Testis (tissue), 2 donors: ENCODE measurements at regions not wholly inside any gene's neighbourhood (a gene's known extent, or its start where the extent isn't known, plus 50 kb on each side); places are given as distances from the start of the nearest gene placed in this dataset.

Source experiments
- CTCF ChIP-seq, 3 experiments: fragments of 450-650 bp in 2 of 3; fragments of 200-600 bp in 1 of 3; sonication (generic) in 1 of 3; IDR thresholded peaks; one replicate each; pipeline ENCODE4 v1.5.1; 2016 to 2019; ENCODE audit warnings: antibody characterized with exemption in 3 of 3, mild to moderate bottlenecking in 2 of 3, moderate library complexity in 1 of 3
- POLR2A ChIP-seq: fragments of 450-650 bp; IDR thresholded peaks from one replicate; pipeline ENCODE4 v1.6.1; 2017; ENCODE audit warnings: antibody characterized with exemption, mild to moderate bottlenecking, moderate library complexity

GRCh38 chr7:144936314-144936713 lies 100.5 kb upstream of the TPK1 start:
- TF ChIP-seq CTCF (IDR thresholded peaks at IDR 0.05) (no peak), POLR2A (no peak)
